Cardiac fibroblast (primary cell): ENCODE measurements at regions not wholly inside any gene's neighbourhood (a gene's known extent, or its start where the extent isn't known, plus 50 kb on each side); places are given as distances from the start of the nearest gene placed in this dataset.
A peak's percentile ranks its signal among the peaks of the same experiment; 100 is the strongest.

Experiments used
- DNase-seq, 2 donors: peaks; one replicate each; pipeline versions ENCODE4 v3.0.0 to v3.0.0-alpha.2; 2010; ENCODE audit warnings: low read depth in 2 of 2
- H3K4me3 ChIP-seq, 2 donors: replicated peaks in 1 of 2; 1 replicate in 1 of 2; 2 replicates in 1 of 2; pipeline ENCODE4 v1.5.1; 2011; ENCODE audit warnings: low read depth in 2 of 2, low read length in 2 of 2, mild to moderate bottlenecking in 2 of 2, moderate library complexity in 1 of 2
- TF ChIP-seq, protein P1 (sequence below): IDR thresholded peaks from one replicate; pipeline ENCODE4 v1.5.1; 2011; ENCODE audit warnings: low read depth, mild to moderate bottlenecking, low read length, inconsistent platforms

DNA sequence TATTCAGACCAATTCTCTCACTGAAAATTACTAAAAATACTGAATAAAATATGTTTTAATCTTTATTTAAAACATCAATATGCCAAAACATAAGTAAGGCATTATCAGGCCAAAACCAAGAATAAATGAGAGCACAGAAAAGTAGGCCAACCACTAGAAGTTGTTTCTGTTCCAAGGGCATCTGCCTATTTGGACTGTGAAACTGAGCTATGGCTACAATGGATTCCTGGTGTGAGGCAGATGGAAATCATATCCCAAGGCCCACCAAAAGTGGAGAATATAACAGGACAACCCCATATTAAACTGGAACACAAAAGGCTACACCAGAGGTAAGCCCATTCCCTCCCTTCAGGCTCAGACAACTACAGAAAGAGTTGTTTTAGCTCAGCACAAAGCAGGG, 302.8 kb upstream of the IL12A start:
- H3K4me3 ChIP-seq = no peak overlapping the region
- TF ChIP-seq, protein P1, sequence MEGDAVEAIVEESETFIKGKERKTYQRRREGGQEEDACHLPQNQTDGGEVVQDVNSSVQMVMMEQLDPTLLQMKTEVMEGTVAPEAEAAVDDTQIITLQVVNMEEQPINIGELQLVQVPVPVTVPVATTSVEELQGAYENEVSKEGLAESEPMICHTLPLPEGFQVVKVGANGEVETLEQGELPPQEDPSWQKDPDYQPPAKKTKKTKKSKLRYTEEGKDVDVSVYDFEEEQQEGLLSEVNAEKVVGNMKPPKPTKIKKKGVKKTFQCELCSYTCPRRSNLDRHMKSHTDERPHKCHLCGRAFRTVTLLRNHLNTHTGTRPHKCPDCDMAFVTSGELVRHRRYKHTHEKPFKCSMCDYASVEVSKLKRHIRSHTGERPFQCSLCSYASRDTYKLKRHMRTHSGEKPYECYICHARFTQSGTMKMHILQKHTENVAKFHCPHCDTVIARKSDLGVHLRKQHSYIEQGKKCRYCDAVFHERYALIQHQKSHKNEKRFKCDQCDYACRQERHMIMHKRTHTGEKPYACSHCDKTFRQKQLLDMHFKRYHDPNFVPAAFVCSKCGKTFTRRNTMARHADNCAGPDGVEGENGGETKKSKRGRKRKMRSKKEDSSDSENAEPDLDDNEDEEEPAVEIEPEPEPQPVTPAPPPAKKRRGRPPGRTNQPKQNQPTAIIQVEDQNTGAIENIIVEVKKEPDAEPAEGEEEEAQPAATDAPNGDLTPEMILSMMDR = no peak
- no peak for DNase-seq

DNA sequence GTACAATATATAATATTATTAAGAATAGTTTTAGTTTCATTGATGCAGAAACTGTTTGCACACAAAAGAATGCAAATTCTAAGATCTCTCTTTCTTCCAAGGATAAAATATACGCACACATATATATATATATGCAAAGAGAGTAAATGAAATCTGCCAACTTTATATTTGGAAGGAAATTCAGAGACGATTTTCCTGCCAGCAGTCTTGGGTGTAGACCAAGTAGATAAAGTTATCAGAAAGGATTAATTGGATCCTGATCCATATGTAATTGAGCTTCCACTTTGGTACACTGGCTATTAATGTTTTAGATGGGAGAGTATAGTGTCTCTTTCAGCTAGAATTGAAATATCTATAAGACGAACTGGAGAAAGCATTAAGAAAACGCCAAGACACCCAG, 295.4 kb upstream of the IL12A start:
- H3K4me3 ChIP-seq = no peak overlapping the region
- TF ChIP-seq, protein P1 = no peak
- DNase-seq = no peak

DNA sequence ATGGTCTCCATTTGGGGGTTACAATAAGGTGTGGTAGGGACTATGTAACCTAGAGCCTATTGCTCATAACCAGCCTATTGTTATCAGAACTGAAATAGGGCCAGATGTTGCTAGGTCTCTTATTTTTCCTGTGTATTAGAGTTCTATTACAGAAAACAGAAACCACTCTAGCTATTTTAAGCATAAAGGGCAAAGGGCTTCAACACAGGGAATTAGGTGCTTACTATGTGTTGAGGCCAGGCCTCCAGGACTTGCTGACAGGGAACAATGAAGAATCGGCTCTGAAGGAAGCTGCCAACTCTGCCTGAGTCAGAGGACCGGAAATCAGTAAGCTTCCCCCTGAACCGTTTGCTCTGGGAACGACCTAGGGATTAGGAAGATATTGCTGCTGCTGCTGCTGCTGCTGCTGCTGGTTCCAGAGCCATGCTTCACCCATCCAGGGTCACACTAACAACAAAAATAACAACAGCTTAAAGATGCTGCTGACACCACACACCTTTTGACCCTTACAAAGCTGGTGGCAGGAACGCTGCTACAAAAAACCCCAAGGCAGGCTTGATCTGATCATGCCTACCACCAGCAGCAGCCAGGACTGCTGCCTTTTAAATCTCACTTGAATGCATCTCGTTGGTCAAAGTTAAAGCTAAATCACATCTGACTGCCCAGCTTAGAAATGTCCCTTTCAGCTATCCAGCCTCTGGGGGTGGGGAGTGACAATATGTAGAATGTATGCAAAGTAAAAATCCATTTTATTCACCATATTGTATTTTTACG, 276.9 kb upstream of the IL12A start:
- DNase-seq = peak; percentile 95 to 96
- TF ChIP-seq, protein P1 = no peak
- H3K4me3 ChIP-seq = no peak overlapping the region

DNA sequence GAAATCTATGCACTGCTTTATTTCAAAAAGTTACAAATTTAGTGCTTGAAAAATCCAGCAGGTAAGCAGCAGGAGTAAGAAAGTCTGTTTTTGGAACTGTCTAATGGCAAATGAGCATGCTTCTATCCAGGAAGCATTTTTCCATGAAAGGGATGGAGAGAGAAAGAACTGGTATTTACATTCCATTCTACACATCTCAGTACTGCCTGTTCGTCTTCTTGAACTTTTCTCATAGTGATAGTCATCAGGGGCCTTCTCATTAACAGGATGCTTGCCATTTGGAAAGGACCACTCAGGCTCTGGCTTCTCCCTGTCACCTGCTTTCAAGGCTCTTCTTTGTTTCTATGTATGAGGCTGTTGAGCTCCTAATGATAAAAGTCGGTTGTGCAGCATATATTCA, 267.3 kb upstream of the IL12A start:
- DNase-seq = no peak
- TF ChIP-seq, protein P1 = no peak
- H3K4me3 ChIP-seq = no peak overlapping the region

DNA sequence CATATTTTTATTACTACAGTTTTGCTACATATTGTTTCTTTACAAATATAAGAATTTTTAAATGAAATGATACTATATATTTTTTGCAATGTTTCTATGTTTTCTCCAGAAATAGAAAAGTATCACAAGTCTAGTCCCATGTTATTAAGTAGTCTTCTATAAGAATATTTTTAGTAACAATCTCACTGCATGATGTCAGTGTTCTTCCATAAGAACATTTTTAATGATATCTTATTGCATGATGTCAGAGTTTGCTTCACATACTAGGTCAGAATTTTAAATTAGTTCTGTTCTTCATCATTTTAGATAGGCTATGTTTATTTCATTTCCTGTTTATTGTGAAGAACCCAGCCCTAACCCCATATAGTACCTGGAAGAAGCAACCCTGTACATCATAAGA, 265.3 kb upstream of the IL12A start:
- no peak for DNase-seq
- TF ChIP-seq, protein P1 = no peak
- H3K4me3 ChIP-seq = no peak overlapping the region

DNA sequence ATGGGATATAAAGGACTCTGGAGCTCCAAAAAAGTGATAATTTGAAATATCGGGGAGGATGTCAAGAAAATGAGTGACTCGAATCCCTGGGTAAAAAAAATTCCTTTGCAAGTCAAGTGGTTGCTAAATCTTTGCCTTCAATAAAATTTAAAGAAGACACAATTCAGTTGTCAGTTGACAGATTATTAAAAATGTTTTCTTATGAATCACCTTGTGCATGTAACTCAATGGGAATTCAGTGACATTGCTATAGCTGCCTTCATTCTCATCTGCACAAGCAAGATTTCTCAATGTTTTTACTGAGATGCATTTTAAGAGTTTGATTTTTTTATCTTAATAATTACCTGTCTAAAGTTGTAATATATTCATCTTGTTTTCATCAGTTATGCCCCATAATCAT, 264.0 kb upstream of the IL12A start:
- peak in 1 of 2 donors; percentile 63 for DNase-seq
- TF ChIP-seq, protein P1 = no peak
- H3K4me3 ChIP-seq = no peak overlapping the region
